Psoas muscle (tissue), 7 donors: ENCODE measurements at regions not wholly inside any gene's neighbourhood (a gene's known extent, or its start where the extent isn't known, plus 50 kb on each side); places are given as distances from the start of the nearest gene placed in this dataset.
A peak's percentile ranks its signal among the peaks of the same experiment; 100 is the strongest.

Source experiments
- ATAC-seq, 4 donors: fragments of 200-7000 bp; cut with Tn5 transposase; one replicate each; pipeline ENCODE4 v1.9.1; 2020; ENCODE audit warnings: moderate library complexity in 3 of 4, mild to moderate bottlenecking in 2 of 4
- DNase-seq, 2 donors: peaks; one replicate each; pipeline ENCODE4 v3.0.0-alpha.2; 2020
- H3K27ac ChIP-seq: fragments of 200-600 bp; one replicate; pipeline ENCODE4 v1.8.0; 2022
- H3K27me3 ChIP-seq, 3 donors: fragments of 200-600 bp in 1 of 3; one replicate each; pipeline versions ENCODE4 v1.6.1 to v1.8.0; 2013 to 2022; ENCODE audit warnings: low read length in 2 of 3, mild to moderate bottlenecking in 2 of 3, moderate library complexity in 1 of 3; ENCODE audit not compliant: insufficient read depth in 3 of 3
- H3K36me3 ChIP-seq, 2 donors: fragments of 200-600 bp in 1 of 2; one replicate each; pipeline versions ENCODE4 v1.6.1 to v1.8.0; 2013 to 2022; ENCODE audit warnings: low read depth in 1 of 2, mild to moderate bottlenecking in 1 of 2, moderate library complexity in 1 of 2; ENCODE audit not compliant: insufficient read depth in 1 of 2
- H3K4me1 ChIP-seq: fragments of 200-600 bp; one replicate; pipeline ENCODE4 v1.8.0; 2022
- H3K4me3 ChIP-seq: fragments of 200-600 bp; one replicate; pipeline ENCODE4 v1.8.0; 2022; ENCODE audit warnings: mild to moderate bottlenecking
- H3K9me3 ChIP-seq: fragments of 200-600 bp; one replicate; pipeline ENCODE4 v1.8.0; 2022
- CTCF ChIP-seq: fragments of 200-600 bp; IDR thresholded peaks from one replicate; pipeline ENCODE4 v1.8.0; 2022; ENCODE audit warnings: antibody characterized with exemption
- WGBS, 3 donors: extraction: QIAGEN DNeasy Blood & Tissue Kit; methylation state at CpG; one replicate each; pipeline versions ENCODE4 v1.1.6 to v1.1.7; 2013; 5-methylcytosine and 5-hydroxymethylcytosine counted together
- intact Hi-C, 2 donors: fragments of 100-400 bp; cut with DNase I; formaldehyde crosslinking; loops; one replicate each; pipeline versions ENCODE4 v1.11.0 to v1.14.2; 2022
- donor health status: healthy with polysubstance abuse.
- donor health status: DM: no; HTN: no; CAD: no; lungs with moderate emphysema.
- donor health status: Bipolar disorder and iron deficiency.
- donor health status: healthy.
- donor health status: DM: yes; HTN: yes; CAD: no.
- donor health status: DM: no; HTN: no; CAD: no.
- donor health status: DM: yes; HTN: yes; CAD: no.

GRCh38 chr6:144893680-144894151, 608.6 kb downstream of the UTRN start:
- ATAC-seq = no peak

GRCh38 chr6:144894240-144894639, 609.1 kb downstream of the UTRN start:
- H3K9me3 ChIP-seq = no peaks in the 10 kb centered on the region
- ATAC-seq (no peak), DNase-seq (no peak)
- intact Hi-C loops = no loop called here
- no peaks in the 10 kb centered on the region for H3K36me3 ChIP-seq
- H3K27me3 ChIP-seq = no peaks in the 10 kb centered on the region
- H3K27ac ChIP-seq = no peak overlapping the region
- H3K4me3 ChIP-seq = no peak overlapping the region
- WGBS, 3 donors = 89 to 98% (median 94%) methylated on average over 2 of the region's 2 CpGs
- no peak for TF ChIP-seq CTCF
- no peaks in the 10 kb centered on the region for H3K4me1 ChIP-seq

More at GRCh38 chr6:144893680-144894151, 608.6 kb downstream of the UTRN start:
- Histone ChIP-seq H3K9me3 (no peaks in the 10 kb centered on the region), H3K36me3 (no peaks in the 10 kb centered on the region), H3K27ac (no peak overlapping the region), H3K27me3 (no peaks in the 10 kb centered on the region), H3K4me3 (no peak overlapping the region), H3K4me1 (no peaks in the 10 kb centered on the region)
- intact Hi-C loops = no loop called here
- no peak for DNase-seq
- TF ChIP-seq CTCF = no peak
- WGBS, 3 donors = 92 to 93% (median 93%) methylated on average over 2 of the region's 2 CpGs

- DNase-seq (no peak), ATAC-seq (no peak)
- TF ChIP-seq CTCF = no peak
- Histone ChIP-seq H3K36me3 (no peaks in the 10 kb centered on the region), H3K4me3 (no peak overlapping the region), H3K9me3 (no peaks in the 10 kb centered on the region), H3K27ac (no peak overlapping the region), H3K4me1 (no peaks in the 10 kb centered on the region), H3K27me3 (no peaks in the 10 kb centered on the region)
- WGBS, 3 donors = 27 to 40% (median 33%) methylated on average over 8 of the region's 8 CpGs
- intact Hi-C loops = no loop called here
These were observed 610.5 kb downstream of the UTRN start for GRCh38 chr6:144895313-144896278.

- no peak for TF ChIP-seq CTCF
- Histone ChIP-seq H3K4me1 (no peaks in the 10 kb centered on the region), H3K4me3 (no peak overlapping the region), H3K27me3 (no peaks in the 10 kb centered on the region), H3K36me3 (no peaks in the 10 kb centered on the region), H3K9me3 (no peaks in the 10 kb centered on the region), H3K27ac (no peak overlapping the region)
- 22 to 31% (median 23%) methylated on average over 3 of the region's 3 CpGs for WGBS, 3 donors
- intact Hi-C loops = no loop called here
- DNase-seq (no peak), ATAC-seq (peak in 2 of 4 donors; percentile 47 to 56)
These were observed 611.2 kb downstream of the UTRN start for GRCh38 chr6:144896289-144896688.
